ENCODE measurements at regions not wholly inside any gene's neighbourhood (a gene's known extent, or its start where the extent isn't known, plus 50 kb on each side); places are given as distances from the start of the nearest gene placed in this dataset.
A peak's percentile ranks its signal among the peaks of the same experiment; 100 is the strongest.

- DNase-seq (ENCODE audit: low read depth): no peak
These were observed 261.2 kb upstream of the CLINT1 start for GRCh38 chr5:158119961-158120723.

- DNase-seq (ENCODE audit: low read depth): no peak
These were observed 258.7 kb upstream of the CLINT1 start for GRCh38 chr5:158117467-158118160.

- DNase-seq (ENCODE audit: low read depth): no peak
These were observed 258.0 kb upstream of the CLINT1 start for GRCh38 chr5:158116965-158117364.

- DNase-seq (ENCODE audit: low read depth): no peak
These were observed 256.5 kb upstream of the CLINT1 start for GRCh38 chr5:158115468-158115867.

- DNase-seq (ENCODE audit: low read depth): no peak
These were observed 249.2 kb upstream of the CLINT1 start for GRCh38 chr5:158108177-158108576.

GRCh38 chr5:158100373-158100888, 241.5 kb upstream of the CLINT1 start:
- DNase-seq (ENCODE audit: low read depth): no peak

- DNase-seq (ENCODE audit: low read depth): no peak
These were observed 240.7 kb upstream of the CLINT1 start for GRCh38 chr5:158099571-158100105.

GRCh38 chr5:158096835-158097234, 237.9 kb upstream of the CLINT1 start:
- no peak for DNase-seq (ENCODE audit: low read depth)

- no peak for DNase-seq (ENCODE audit: low read depth)
These were observed 227.9 kb upstream of the CLINT1 start for GRCh38 chr5:158086856-158087255.

GRCh38 chr5:158084292-158084691, 225.3 kb upstream of the CLINT1 start:
- DNase-seq (ENCODE audit: low read depth): no peak

GRCh38 chr5:158082696-158083287, 223.8 kb upstream of the CLINT1 start:
- DNase-seq (ENCODE audit: low read depth): no peak

- no peak for DNase-seq (ENCODE audit: low read depth)
These were observed 221.2 kb upstream of the CLINT1 start for GRCh38 chr5:158080112-158080511.

- no peak for DNase-seq (ENCODE audit: low read depth)
These were observed 220.2 kb upstream of the CLINT1 start for GRCh38 chr5:158079097-158079496.

- peak; percentile 5 for DNase-seq (ENCODE audit: low read depth)
These were observed 216.2 kb upstream of the CLINT1 start for GRCh38 chr5:158074992-158075769.

- DNase-seq (ENCODE audit: low read depth): no peak
These were observed 215.6 kb upstream of the CLINT1 start for GRCh38 chr5:158074597-158074991.

- no peak for DNase-seq (ENCODE audit: low read depth)
These were observed 211.9 kb upstream of the CLINT1 start for GRCh38 chr5:158070859-158071258.

GRCh38 chr5:158069838-158070237, 210.9 kb upstream of the CLINT1 start:
- no peak for DNase-seq (ENCODE audit: low read depth)

GRCh38 chr5:158068964-158069363, 210.0 kb upstream of the CLINT1 start:
- DNase-seq (ENCODE audit: low read depth): no peak

GRCh38 chr5:158066076-158066475, 207.1 kb upstream of the CLINT1 start:
- no peak for DNase-seq (ENCODE audit: low read depth)

- DNase-seq (ENCODE audit: low read depth): no peak
These were observed 205.6 kb upstream of the CLINT1 start for GRCh38 chr5:158064334-158065123.

- DNase-seq (ENCODE audit: low read depth): no peak
These were observed 204.1 kb upstream of the CLINT1 start for GRCh38 chr5:158063052-158063451.

Data from stimulated activated CD8-positive, alpha-beta memory T cell treated with anti-CD3 and anti-CD28 coated beads, Interleukin-4, amount 100 ng/mL, for 24 hours (primary cell).